Caco-2 (cell line): ENCODE measurements at regions not wholly inside any gene's neighbourhood (a gene's known extent, or its start where the extent isn't known, plus 50 kb on each side); places are given as distances from the start of the nearest gene placed in this dataset.

Experiments
- BruUV-seq: library from RNA; stranded (reverse); fragments of 400-500 nt; replicated peaks from 2 replicates; lab custom pipeline; 2021; lab: Mats Ljungman, UMichigan
- CTCF ChIA-PET: fragments of 300-600 bp; sonication (Branson Sonifier 250); formaldehyde crosslinking; loops from one replicate; lab custom pipeline; 2022; ENCODE audit warnings: antibody characterized with exemption; lab: Charles Lee
- POLR2A ChIA-PET: fragments of 300-600 bp; sonication (Branson Sonifier 250); formaldehyde crosslinking; loops from one replicate; lab custom pipeline; 2022; ENCODE audit warnings: antibody characterized with exemption; lab: Charles Lee
- DNase-seq, 2 experiments: peaks; one replicate each; pipeline versions ENCODE4 v3.0.0 to v3.0.0-alpha.2; 2020 to 2022
- H3K27me3 ChIP-seq: replicated peaks from 2 replicates; pipeline ENCODE4 v1.6.0; 2011; ENCODE audit warnings: low read length; ENCODE audit not compliant: control insufficient read depth, insufficient read depth
- H3K36me3 ChIP-seq: 2 replicates; pipeline ENCODE4 v1.5.1; 2011; ENCODE audit warnings: low read length; ENCODE audit not compliant: control insufficient read depth, insufficient read depth
- H3K4me1 ChIP-seq: fragments of 250-450 bp; sonication (Bioruptor Pico); 2 replicates; pipeline ENCODE4 v1.5.1; 2020; ENCODE audit warnings: mild to moderate bottlenecking
- H3K4me3 ChIP-seq: 2 replicates; pipeline ENCODE4 v1.5.1; 2011; ENCODE audit warnings: low read depth, mild to moderate bottlenecking, control low read depth, low read length
- H3K9me3 ChIP-seq: fragments of 250-450 bp; sonication (Bioruptor Pico); 2 replicates; pipeline ENCODE4 v1.5.1; 2020; ENCODE audit warnings: mild to moderate bottlenecking, moderate library complexity
- H3K27ac Mint-ChIP-seq: one replicate; pipeline ENCODE4 v1.8.0; 2022; ENCODE audit warnings: mixed read lengths; ENCODE audit not compliant: unreplicated experiment
- H3K27me3 Mint-ChIP-seq: one replicate; pipeline ENCODE4 v1.8.0; 2022; ENCODE audit warnings: mixed read lengths; ENCODE audit not compliant: insufficient read depth, unreplicated experiment
- H3K36me3 Mint-ChIP-seq: one replicate; pipeline ENCODE4 v1.8.0; 2022; ENCODE audit warnings: mild to moderate bottlenecking, mixed read lengths; ENCODE audit not compliant: insufficient read depth, unreplicated experiment
- H3K4me1 Mint-ChIP-seq: one replicate; pipeline ENCODE4 v1.8.0; 2022; ENCODE audit warnings: low read depth, mixed read lengths; ENCODE audit not compliant: unreplicated experiment
- H3K4me3 Mint-ChIP-seq: one replicate; pipeline ENCODE4 v1.8.0; 2022; ENCODE audit warnings: mild to moderate bottlenecking, moderate library complexity, mixed read lengths; ENCODE audit not compliant: unreplicated experiment
- H3K9me3 Mint-ChIP-seq: one replicate; pipeline ENCODE4 v1.8.0; 2022; ENCODE audit warnings: mixed read lengths; ENCODE audit not compliant: unreplicated experiment
- intact Hi-C: fragments of 100-400 bp; cut with micrococcal nuclease; formaldehyde crosslinking; loops from one replicate; pipeline ENCODE4 v1.10.0; 2022; ENCODE audit not compliant: unreplicated experiment
- TF ChIP-seq, protein P1 (sequence below), 2 experiments: fragments of 200-600 bp in 1 of 2; IDR thresholded peaks; 1 replicate in 1 of 2; 2 replicates in 1 of 2; pipeline versions ENCODE4 v1.5.1 to v1.8.0; 2011 to 2022; ENCODE audit warnings: antibody characterized with exemption in 1 of 2, control low read depth in 1 of 2, inconsistent platforms in 1 of 2, low read depth in 1 of 2, low read length in 1 of 2, mild to moderate bottlenecking in 1 of 2, moderate library complexity in 1 of 2; ENCODE audit not compliant: insufficient read depth in 1 of 2, severe bottlenecking in 1 of 2, unreplicated experiment in 1 of 2

- BruUV-seq = no TSS peak
- Histone ChIP-seq H3K27me3 (no peaks in the 10 kb centered on the region), H3K4me1 (no peaks in the 10 kb centered on the region), H3K36me3 (no peaks in the 10 kb centered on the region), H3K4me3 (no peak overlapping the region), H3K9me3 (no peaks in the 10 kb centered on the region)
- intact Hi-C loops = no loop called here
- DNase-seq = no peak
- Mint-ChIP-seq H3K4me3 (no peak overlapping the region), H3K4me1 (no peaks in the 10 kb centered on the region), H3K27ac (no peak overlapping the region), H3K27me3 (peaks cover 19% of the 10 kb centered on the region), H3K9me3 (no peaks in the 10 kb centered on the region), H3K36me3 (no peaks in the 10 kb centered on the region)
- TF ChIP-seq, protein P1, sequence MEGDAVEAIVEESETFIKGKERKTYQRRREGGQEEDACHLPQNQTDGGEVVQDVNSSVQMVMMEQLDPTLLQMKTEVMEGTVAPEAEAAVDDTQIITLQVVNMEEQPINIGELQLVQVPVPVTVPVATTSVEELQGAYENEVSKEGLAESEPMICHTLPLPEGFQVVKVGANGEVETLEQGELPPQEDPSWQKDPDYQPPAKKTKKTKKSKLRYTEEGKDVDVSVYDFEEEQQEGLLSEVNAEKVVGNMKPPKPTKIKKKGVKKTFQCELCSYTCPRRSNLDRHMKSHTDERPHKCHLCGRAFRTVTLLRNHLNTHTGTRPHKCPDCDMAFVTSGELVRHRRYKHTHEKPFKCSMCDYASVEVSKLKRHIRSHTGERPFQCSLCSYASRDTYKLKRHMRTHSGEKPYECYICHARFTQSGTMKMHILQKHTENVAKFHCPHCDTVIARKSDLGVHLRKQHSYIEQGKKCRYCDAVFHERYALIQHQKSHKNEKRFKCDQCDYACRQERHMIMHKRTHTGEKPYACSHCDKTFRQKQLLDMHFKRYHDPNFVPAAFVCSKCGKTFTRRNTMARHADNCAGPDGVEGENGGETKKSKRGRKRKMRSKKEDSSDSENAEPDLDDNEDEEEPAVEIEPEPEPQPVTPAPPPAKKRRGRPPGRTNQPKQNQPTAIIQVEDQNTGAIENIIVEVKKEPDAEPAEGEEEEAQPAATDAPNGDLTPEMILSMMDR (IDR thresholded peaks at IDR 0.05; ENCODE audit: insufficient read depth in 1 of 2, low read depth in 1 of 2, low read length in 1 of 2, severe bottlenecking in 1 of 2, unreplicated experiment in 1 of 2) = no peak
- ChIA-PET POLR2A (no interaction called here), CTCF (no interaction called here)
These were observed 131.3 kb upstream of the C1orf21 start for GRCh38 chr1:184255560-184255959.

DNA sequence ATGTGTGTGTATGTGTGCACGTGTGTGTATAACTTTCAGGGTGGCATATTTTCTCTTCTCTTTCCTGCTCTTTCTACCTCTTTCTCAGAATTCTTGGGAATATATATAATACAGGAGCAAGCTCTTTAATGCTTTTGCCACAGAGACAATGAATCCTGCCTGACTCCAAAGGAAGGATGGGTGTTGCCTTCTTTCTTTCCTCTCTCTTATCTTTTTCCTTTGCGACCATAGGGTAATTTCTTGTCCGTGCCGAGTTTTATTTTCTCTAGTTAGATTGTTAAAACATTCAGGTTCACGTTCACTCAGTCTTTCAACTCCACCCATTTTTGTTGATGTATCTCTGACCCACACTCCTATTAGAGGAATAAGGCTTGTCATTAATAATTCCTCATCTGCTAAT lies 129.0 kb upstream of the C1orf21 start:
- H3K4me3 Mint-ChIP-seq = no peak overlapping the region
- TF ChIP-seq, protein P1 (IDR thresholded peaks at IDR 0.05; ENCODE audit: insufficient read depth in 1 of 2, low read depth in 1 of 2, low read length in 1 of 2, severe bottlenecking in 1 of 2, unreplicated experiment in 1 of 2) = no peak
- intact Hi-C loops = no loop called here
- no peaks in the 10 kb centered on the region for H3K9me3 ChIP-seq
- H3K27ac Mint-ChIP-seq = no peak overlapping the region
- no peaks in the 10 kb centered on the region for H3K36me3 Mint-ChIP-seq
- CTCF ChIA-PET = no interaction called here
- H3K9me3 Mint-ChIP-seq = no peaks in the 10 kb centered on the region
- POLR2A ChIA-PET = no interaction called here
- no peaks in the 10 kb centered on the region for H3K4me1 ChIP-seq
- no peak for DNase-seq
- no TSS peak for BruUV-seq
- H3K27me3 ChIP-seq = no peaks in the 10 kb centered on the region
- H3K36me3 ChIP-seq = no peaks in the 10 kb centered on the region
- no peak overlapping the region for H3K4me3 ChIP-seq
- no peaks in the 10 kb centered on the region for H3K4me1 Mint-ChIP-seq
- H3K27me3 Mint-ChIP-seq = peaks cover 15% of the 10 kb centered on the region

- Mint-ChIP-seq H3K27ac (no peak overlapping the region), H3K9me3 (no peaks in the 10 kb centered on the region), H3K27me3 (peaks cover 15% of the 10 kb centered on the region), H3K36me3 (no peaks in the 10 kb centered on the region), H3K4me1 (no peaks in the 10 kb centered on the region), H3K4me3 (no peak overlapping the region)
- Histone ChIP-seq H3K27me3 (no peaks in the 10 kb centered on the region), H3K4me1 (no peaks in the 10 kb centered on the region), H3K9me3 (no peaks in the 10 kb centered on the region), H3K4me3 (no peak overlapping the region), H3K36me3 (no peaks in the 10 kb centered on the region)
- no peak for DNase-seq
- intact Hi-C loops = no loop called here
- TF ChIP-seq, protein P1 (IDR thresholded peaks at IDR 0.05; ENCODE audit: insufficient read depth in 1 of 2, low read depth in 1 of 2, low read length in 1 of 2, severe bottlenecking in 1 of 2, unreplicated experiment in 1 of 2) = no peak
- POLR2A ChIA-PET = no interaction called here
- BruUV-seq = no TSS peak
- CTCF ChIA-PET = no interaction called here
These were observed 128.3 kb upstream of the C1orf21 start for GRCh38 chr1:184258525-184258924.
